ENCODE measurements at regions not wholly inside any gene's neighbourhood (a gene's known extent, or its start where the extent isn't known, plus 50 kb on each side); places are given as distances from the start of the nearest gene placed in this dataset.

- DNase-seq (ENCODE audit: low read depth in 2 of 2) = no peak
Observed at GRCh38 chr12:125674554-125675338, 609.5 kb downstream of the AACS start.

GRCh38 chr12:125676366-125676765, 611.1 kb downstream of the AACS start:
- no peak for DNase-seq (ENCODE audit: low read depth in 2 of 2)

GRCh38 chr12:125677829-125678228, 612.6 kb downstream of the AACS start:
- no peak for DNase-seq (ENCODE audit: low read depth in 2 of 2)

GRCh38 chr12:125678589-125678993, 613.4 kb downstream of the AACS start:
- DNase-seq (ENCODE audit: low read depth in 2 of 2) = no peak

- DNase-seq (ENCODE audit: low read depth in 2 of 2) = no peak
Observed at GRCh38 chr12:125683748-125684381, 618.6 kb downstream of the AACS start.

GRCh38 chr12:125684968-125685790, 619.9 kb downstream of the AACS start:
- no peak for DNase-seq (ENCODE audit: low read depth in 2 of 2)

GRCh38 chr12:125685915-125686314, 620.7 kb downstream of the AACS start:
- no peak for DNase-seq (ENCODE audit: low read depth in 2 of 2)

- no peak for DNase-seq (ENCODE audit: low read depth in 2 of 2)
Observed at GRCh38 chr12:125687403-125687802, 622.2 kb downstream of the AACS start.

GRCh38 chr12:125687820-125688219, 622.6 kb downstream of the AACS start:
- no peak for DNase-seq (ENCODE audit: low read depth in 2 of 2)

- no peak for DNase-seq (ENCODE audit: low read depth in 2 of 2)
Observed at GRCh38 chr12:125688223-125688622, 623.0 kb downstream of the AACS start.

GRCh38 chr12:125688881-125689280, 623.6 kb downstream of the AACS start:
- DNase-seq (ENCODE audit: low read depth in 2 of 2) = no peak

GRCh38 chr12:125689576-125690410, 624.6 kb downstream of the AACS start:
- no peak for DNase-seq (ENCODE audit: low read depth in 2 of 2)

GRCh38 chr12:125690841-125691240, 625.6 kb downstream of the AACS start:
- DNase-seq (ENCODE audit: low read depth in 2 of 2) = no peak

GRCh38 chr12:125696054-125696453, 630.8 kb downstream of the AACS start:
- DNase-seq (ENCODE audit: low read depth in 2 of 2) = no peak

GRCh38 chr12:125704803-125705202, 639.6 kb downstream of the AACS start:
- no peak for DNase-seq (ENCODE audit: low read depth in 2 of 2)

GRCh38 chr12:125720961-125721360, 655.7 kb downstream of the AACS start:
- no peak for DNase-seq (ENCODE audit: low read depth in 2 of 2)

GRCh38 chr12:125734137-125734536, 668.9 kb downstream of the AACS start:
- no peak for DNase-seq (ENCODE audit: low read depth in 2 of 2)

- DNase-seq (ENCODE audit: low read depth in 2 of 2) = no peak
Observed at GRCh38 chr12:125738211-125738610, 673.0 kb downstream of the AACS start.

- DNase-seq (ENCODE audit: low read depth in 2 of 2) = no peak
Observed at GRCh38 chr12:125742413-125742812, 677.2 kb downstream of the AACS start.

GRCh38 chr12:125744201-125744600, 679.0 kb downstream of the AACS start:
- no peak for DNase-seq (ENCODE audit: low read depth in 2 of 2)

- DNase-seq (ENCODE audit: low read depth in 2 of 2) = no peak
Observed at GRCh38 chr12:125755512-125755911, 690.3 kb downstream of the AACS start.

- DNase-seq (ENCODE audit: low read depth in 2 of 2) = no peak
Observed at GRCh38 chr12:125766091-125766490, 700.9 kb downstream of the AACS start.
